ENCODE measurements at regions not wholly inside any gene's neighbourhood (a gene's known extent, or its start where the extent isn't known, plus 50 kb on each side); places are given as distances from the start of the nearest gene placed in this dataset.

GRCh38 chr2:236861944-236862343 is 223.7 kb upstream of the COPS8 start:
- TF ChIP-seq YY1 (IDR thresholded peaks at IDR 0.05; ENCODE audit: insufficient read depth, insufficient read length) (no peak), ZNF274 (IDR thresholded peaks at IDR 0.05; ENCODE audit: low read depth, low read length) (no peak)

Data from NT2/D1 (cell line).